Activated naive CD4-positive, alpha-beta T cell treated with anti-CD3 and anti-CD28 coated beads, Interleukin-2, amount 50 U/mL, for 72 hours (primary cell): ENCODE measurements at regions not wholly inside any gene's neighbourhood (a gene's known extent, or its start where the extent isn't known, plus 50 kb on each side); places are given as distances from the start of the nearest gene placed in this dataset.

ENCODE experiments used
- ATAC-seq, 2 donors: fragments of 150-1000 bp; cut with Tn5 transposase; 2 replicates each; pipeline ENCODE4 v1.10.0; 2021; ENCODE audit warnings: mild to moderate bottlenecking in 2 of 2, moderate library complexity in 2 of 2
- DNase-seq, 2 donors: peaks; one replicate each; pipeline ENCODE4 v3.0.0; 2021 to 2022; ENCODE audit warnings: low spot score in 2 of 2
- H3K27ac Mint-ChIP-seq, 2 donors: one replicate each; pipeline ENCODE4 v1.8.0; 2022; ENCODE audit warnings: mild to moderate bottlenecking in 2 of 2, mixed read lengths in 2 of 2
- H3K36me3 Mint-ChIP-seq, 2 donors: one replicate each; pipeline ENCODE4 v1.8.0; 2022; ENCODE audit warnings: mixed read lengths in 2 of 2
- H3K9me3 Mint-ChIP-seq, 2 donors: one replicate each; pipeline ENCODE4 v1.8.0; 2022; ENCODE audit warnings: mixed read lengths in 2 of 2

- H3K27ac Mint-ChIP-seq, result no peak overlapping the region
- H3K9me3 Mint-ChIP-seq, result no peaks in the 10 kb centered on the region
- H3K36me3 Mint-ChIP-seq, result no peaks in the 10 kb centered on the region
- DNase-seq (no peak), ATAC-seq (no peak)
Measured at GRCh38 chr12:22932431-22932830, 307.5 kb downstream of the ETNK1 start.

- peak overlapping the region in 1 of 2 donors; percentile 81 for H3K27ac Mint-ChIP-seq
- DNase-seq (no peak), ATAC-seq (no peak)
- peaks cover 0 to 2% of the 10 kb centered on the region in 2 donors for H3K9me3 Mint-ChIP-seq
- H3K36me3 Mint-ChIP-seq, result no peaks in the 10 kb centered on the region
Measured at GRCh38 chr12:22935090-22935489, 310.1 kb downstream of the ETNK1 start.

DNA sequence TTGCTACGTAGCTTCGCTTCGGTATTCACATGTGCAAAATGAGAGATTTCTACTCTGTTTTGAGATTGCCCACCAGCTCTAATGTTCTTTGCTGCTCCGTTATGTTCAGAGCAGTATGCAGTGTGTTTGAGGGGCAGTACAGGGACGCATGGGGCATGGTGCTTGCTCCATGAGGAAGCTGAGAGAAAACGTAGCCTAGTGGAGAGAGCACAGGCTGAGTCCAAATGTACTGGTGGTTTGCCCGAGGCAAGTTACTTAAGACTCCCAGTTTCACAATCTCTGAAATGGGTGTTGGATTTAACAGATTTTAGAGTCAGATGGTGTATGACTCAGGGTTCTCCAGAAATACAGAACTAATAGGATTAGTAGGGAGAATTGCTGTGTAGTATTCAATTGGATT lies 310.5 kb downstream of the ETNK1 start:
- no peaks in the 10 kb centered on the region for H3K36me3 Mint-ChIP-seq
- H3K9me3 Mint-ChIP-seq, result peaks cover 0 to 5% of the 10 kb centered on the region in 2 donors
- H3K27ac Mint-ChIP-seq, result no peak overlapping the region
- ATAC-seq, result no peak
- no peak for DNase-seq

DNA sequence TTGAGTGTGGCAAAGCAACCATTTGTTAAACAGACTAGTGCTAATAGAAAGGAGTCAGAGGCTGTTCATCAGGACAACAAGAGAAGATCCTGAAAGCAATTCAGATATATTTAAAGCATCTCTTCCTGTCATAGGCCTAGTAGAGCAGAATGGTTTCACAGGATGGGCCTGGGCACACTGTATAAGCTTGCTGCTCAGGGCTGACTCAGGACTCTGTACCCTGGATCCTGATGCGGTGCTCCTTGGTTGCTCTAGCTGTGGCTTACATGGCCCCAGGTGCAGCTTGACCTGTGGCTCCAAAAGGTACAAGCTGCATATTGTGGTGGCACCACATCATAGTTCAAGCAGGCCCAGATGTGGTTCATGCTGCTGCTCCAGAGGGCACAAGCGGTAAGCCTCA lies 313.4 kb downstream of the ETNK1 start:
- no peak for DNase-seq
- Mint-ChIP-seq H3K36me3 (no peaks in the 10 kb centered on the region), H3K27ac (no peak overlapping the region), H3K9me3 (peaks cover 6 to 15% of the 10 kb centered on the region in 2 donors)
- no peak for ATAC-seq

DNA sequence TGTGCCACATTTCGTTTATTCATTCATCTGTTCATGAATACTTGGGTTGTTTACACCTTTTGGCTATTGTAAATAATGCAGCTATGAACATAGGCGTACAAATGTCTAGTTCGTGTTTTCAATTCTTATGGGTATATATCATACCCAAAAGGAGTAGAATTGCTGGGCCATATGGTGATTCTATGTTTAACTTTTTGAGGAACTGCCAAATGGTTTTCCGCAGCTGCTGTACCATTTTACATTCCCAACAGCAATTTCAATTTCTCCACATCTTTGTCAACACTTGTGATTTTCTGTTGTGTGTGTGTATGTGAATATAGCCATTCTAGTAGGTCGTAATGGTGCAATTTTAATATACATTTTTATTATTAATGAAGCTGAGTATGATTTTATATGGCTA lies 326.2 kb downstream of the ETNK1 start:
- peaks cover 0 to 4% of the 10 kb centered on the region in 2 donors for H3K36me3 Mint-ChIP-seq
- DNase-seq (no peak), ATAC-seq (no peak)
- H3K9me3 Mint-ChIP-seq, result peaks cover 8 to 12% of the 10 kb centered on the region in 2 donors
- H3K27ac Mint-ChIP-seq, result no peak overlapping the region

DNA sequence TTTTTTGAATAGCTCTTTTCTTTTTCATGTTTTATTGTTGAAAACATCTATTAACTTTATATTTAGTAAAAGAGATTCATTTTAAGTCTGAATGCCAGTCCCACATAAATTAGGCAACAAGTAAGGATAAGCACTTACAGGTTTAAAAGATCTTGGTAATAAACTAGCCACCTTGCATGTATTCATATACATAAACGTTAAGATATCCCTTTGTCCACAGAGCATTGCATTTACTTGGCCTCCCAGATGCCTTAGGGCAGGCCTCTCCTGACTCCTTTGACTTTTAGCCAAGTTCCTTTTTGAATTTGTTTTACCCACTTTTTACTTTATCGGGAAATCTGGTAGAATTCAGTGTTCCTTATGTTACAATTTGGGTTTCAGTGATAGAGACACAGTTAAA lies 331.7 kb downstream of the ETNK1 start:
- no peak for DNase-seq
- H3K9me3 Mint-ChIP-seq, result peaks cover 8 to 15% of the 10 kb centered on the region in 2 donors
- H3K27ac Mint-ChIP-seq, result no peak overlapping the region
- no peak for ATAC-seq
- peaks cover 0 to 4% of the 10 kb centered on the region in 2 donors for H3K36me3 Mint-ChIP-seq

DNA sequence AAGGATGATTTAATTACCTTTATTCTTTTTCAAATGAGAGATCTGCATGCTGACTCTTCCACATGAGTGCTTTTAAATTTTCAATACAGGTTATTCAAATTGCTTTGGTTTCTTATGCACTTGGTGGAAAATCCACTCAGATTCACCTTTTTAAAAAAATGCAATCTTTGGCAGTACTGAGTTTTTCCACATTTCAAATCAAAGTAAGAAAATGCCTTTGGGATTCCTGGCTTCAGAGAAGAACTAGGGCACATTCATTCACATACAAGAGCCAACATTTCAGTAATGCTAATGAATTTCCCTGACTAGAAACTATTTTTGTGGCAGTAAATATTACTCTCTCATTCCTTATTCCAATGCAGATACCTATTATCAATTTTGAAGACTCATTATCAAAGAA lies 342.2 kb downstream of the ETNK1 start:
- Mint-ChIP-seq H3K36me3 (no peaks in the 10 kb centered on the region), H3K27ac (no peak overlapping the region), H3K9me3 (no peaks in the 10 kb centered on the region)
- DNase-seq, result no peak
- ATAC-seq, result no peak

- DNase-seq, result no peak
- Mint-ChIP-seq H3K9me3 (no peaks in the 10 kb centered on the region), H3K36me3 (no peaks in the 10 kb centered on the region), H3K27ac (no peak overlapping the region)
- ATAC-seq, result no peak
Measured at GRCh38 chr12:22969521-22969920, 344.6 kb downstream of the ETNK1 start.

- ATAC-seq (no peak), DNase-seq (no peak)
- no peaks in the 10 kb centered on the region for H3K9me3 Mint-ChIP-seq
- H3K36me3 Mint-ChIP-seq, result no peaks in the 10 kb centered on the region
- H3K27ac Mint-ChIP-seq, result no peak overlapping the region
Measured at GRCh38 chr12:22971247-22971646, 346.3 kb downstream of the ETNK1 start.

DNA sequence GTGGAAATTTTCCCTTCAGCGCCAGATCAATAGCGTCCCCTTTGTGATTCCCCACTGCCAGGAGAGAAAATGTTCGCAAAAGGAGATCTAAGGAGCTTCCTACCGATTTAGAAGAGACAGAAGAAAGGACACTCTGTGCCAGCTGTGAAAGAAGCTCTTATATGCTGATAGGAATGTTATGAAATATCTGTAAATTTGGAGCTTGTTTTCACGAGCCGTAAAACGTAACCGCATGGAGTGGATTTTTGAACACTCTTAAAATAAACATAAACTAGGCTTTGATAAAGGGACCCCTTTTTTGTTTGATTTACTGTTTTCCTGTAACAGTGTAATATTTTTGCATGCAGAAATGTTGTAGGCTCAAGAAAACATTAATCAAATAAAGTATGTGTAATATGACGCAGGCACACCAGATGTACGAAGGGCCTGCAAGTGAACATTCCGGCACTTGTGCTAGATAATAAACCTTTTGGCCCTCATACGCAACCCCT lies 346.8 kb downstream of the ETNK1 start:
- ATAC-seq, result no peak

DNA sequence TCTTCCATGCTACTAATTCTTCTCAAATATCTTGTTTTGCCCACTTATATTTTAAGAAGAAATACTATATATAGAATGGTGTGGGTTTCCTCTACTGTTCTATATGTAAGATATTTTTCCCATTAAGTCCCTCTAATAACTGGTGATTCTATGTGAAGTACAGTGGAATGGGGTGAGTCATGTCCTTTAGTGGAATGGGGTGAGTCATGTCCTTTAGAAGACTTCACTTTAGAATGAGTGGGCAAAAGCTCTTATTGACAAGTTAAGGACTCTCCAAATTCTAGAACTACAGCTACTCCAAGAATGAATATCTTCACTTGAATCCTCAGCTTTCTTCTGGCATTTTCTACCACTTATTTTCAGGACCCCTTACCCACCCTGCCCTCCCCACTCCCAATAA lies 349.9 kb downstream of the ETNK1 start:
- Mint-ChIP-seq H3K27ac (peak overlapping the region in 1 of 2 donors; percentile 57), H3K36me3 (no peaks in the 10 kb centered on the region)

More for the DNA sequence above, 346.8 kb downstream of the ETNK1 start:
- H3K27ac Mint-ChIP-seq, result no peak overlapping the region
- H3K36me3 Mint-ChIP-seq, result no peaks in the 10 kb centered on the region
- DNase-seq, result no peak
- H3K9me3 Mint-ChIP-seq, result no peaks in the 10 kb centered on the region

DNA sequence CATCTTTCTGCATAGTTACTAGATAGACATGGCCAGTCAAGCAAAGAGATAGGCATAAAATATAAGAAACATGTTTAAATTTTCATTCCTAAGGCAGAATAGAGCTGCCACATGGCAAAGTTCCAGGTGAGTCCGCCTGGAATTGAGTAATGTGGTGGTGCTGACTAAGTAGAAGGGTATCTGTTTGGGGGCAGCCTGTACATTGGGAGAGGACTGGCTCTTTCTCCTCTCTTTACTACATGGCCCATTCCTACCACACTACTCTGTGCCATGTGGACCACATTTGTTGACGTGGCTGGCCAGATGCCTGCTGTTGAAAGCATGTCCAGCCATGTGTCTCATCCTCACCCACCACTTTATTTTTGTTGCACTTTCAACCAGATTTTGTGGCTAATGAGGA lies 354.0 kb downstream of the ETNK1 start:
- DNase-seq (no peak), ATAC-seq (no peak)
- no peaks in the 10 kb centered on the region for H3K9me3 Mint-ChIP-seq
- H3K36me3 Mint-ChIP-seq, result no peaks in the 10 kb centered on the region
- no peak overlapping the region for H3K27ac Mint-ChIP-seq

More for the DNA sequence above, 349.9 kb downstream of the ETNK1 start:
- DNase-seq (no peak), ATAC-seq (no peak)
- no peaks in the 10 kb centered on the region for H3K9me3 Mint-ChIP-seq

GRCh38 chr12:22979854-22980469 lies 355.0 kb downstream of the ETNK1 start:
- DNase-seq (no peak), ATAC-seq (no peak)
- H3K27ac Mint-ChIP-seq, result no peak overlapping the region
- H3K9me3 Mint-ChIP-seq, result no peaks in the 10 kb centered on the region
- no peaks in the 10 kb centered on the region for H3K36me3 Mint-ChIP-seq

DNA sequence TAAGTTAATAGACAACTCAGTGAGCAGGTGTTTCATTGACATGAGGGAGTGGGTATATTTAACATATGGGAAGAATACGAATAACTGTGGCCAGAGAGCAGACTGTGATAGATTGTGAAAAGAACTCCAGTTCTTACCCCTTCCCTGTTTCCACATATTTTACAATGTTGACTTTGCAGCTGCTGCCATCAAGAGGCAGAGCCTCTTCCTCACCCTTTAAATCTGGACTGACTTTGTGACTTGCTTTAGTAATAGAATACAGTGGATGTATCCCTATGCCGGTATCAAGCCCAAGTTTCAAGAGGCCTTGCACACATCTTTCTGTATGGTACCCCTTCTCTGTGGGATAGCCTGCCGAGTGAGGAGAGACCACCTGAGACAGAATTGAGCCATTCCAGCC lies 356.7 kb downstream of the ETNK1 start:
- DNase-seq, result no peak
- Mint-ChIP-seq H3K9me3 (no peaks in the 10 kb centered on the region), H3K36me3 (no peaks in the 10 kb centered on the region), H3K27ac (no peak overlapping the region)
- ATAC-seq, result no peak

DNA sequence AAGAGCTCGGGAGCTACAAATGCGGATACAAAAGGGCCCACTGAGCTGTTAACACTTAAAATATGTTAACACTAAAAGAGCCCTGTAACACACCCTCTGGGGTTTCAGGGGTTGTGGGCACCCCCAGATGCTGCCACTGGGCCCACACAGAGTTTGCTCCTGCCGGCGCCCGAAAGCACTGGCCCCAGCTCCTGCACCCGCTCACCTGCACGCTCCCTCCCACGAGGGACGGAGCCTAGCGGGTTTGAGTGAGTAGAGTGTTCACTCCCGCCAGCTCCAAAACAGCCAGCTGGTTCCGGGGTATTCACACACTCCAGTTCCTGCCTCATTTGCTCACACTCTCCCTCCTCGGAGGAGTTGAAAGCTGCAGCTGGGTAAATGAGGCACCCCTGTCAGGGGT lies 357.7 kb downstream of the ETNK1 start:
- ATAC-seq (no peak), DNase-seq (no peak)
- no peaks in the 10 kb centered on the region for H3K9me3 Mint-ChIP-seq
- H3K27ac Mint-ChIP-seq, result no peak overlapping the region
- H3K36me3 Mint-ChIP-seq, result no peaks in the 10 kb centered on the region

DNA sequence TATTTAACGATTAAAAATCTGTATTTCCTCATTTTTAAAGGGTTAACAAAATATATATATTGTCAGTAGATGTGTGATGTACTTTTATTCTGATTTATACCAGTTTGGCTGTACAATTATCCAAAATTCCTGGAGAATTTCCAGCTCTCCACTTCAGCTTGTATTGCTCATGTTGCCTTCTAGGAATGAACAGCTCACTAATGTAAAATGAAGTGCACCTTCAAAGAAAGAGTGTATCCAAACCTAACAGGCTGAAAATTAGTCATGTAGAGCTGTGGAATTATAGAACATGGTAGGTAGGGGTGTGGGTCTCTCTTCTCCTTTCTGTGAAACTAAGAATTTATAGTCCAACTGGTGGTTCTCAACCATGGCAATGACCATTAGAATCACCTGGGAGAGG lies 362.0 kb downstream of the ETNK1 start:
- no peak overlapping the region for H3K27ac Mint-ChIP-seq
- ATAC-seq (no peak), DNase-seq (no peak)
- no peaks in the 10 kb centered on the region for H3K36me3 Mint-ChIP-seq
- peaks cover 0 to 7% of the 10 kb centered on the region in 2 donors for H3K9me3 Mint-ChIP-seq

GRCh38 chr12:22990501-22990900 lies 365.5 kb downstream of the ETNK1 start:
- H3K9me3 Mint-ChIP-seq, result peaks cover 0 to 7% of the 10 kb centered on the region in 2 donors
- ATAC-seq (no peak), DNase-seq (no peak)
- no peaks in the 10 kb centered on the region for H3K36me3 Mint-ChIP-seq
- no peak overlapping the region for H3K27ac Mint-ChIP-seq

- no peaks in the 10 kb centered on the region for H3K36me3 Mint-ChIP-seq
- DNase-seq (no peak), ATAC-seq (no peak)
- peaks cover 0 to 7% of the 10 kb centered on the region in 2 donors for H3K9me3 Mint-ChIP-seq
- H3K27ac Mint-ChIP-seq, result no peak overlapping the region
Measured at GRCh38 chr12:22991250-22991844, 366.4 kb downstream of the ETNK1 start.
